Activated CD4-positive, CD25-positive, alpha-beta regulatory T cell treated with anti-CD3 and anti-CD28 coated beads, Interleukin-2, amount 50 U/mL, for 72 hours (primary cell): ENCODE measurements at regions not wholly inside any gene's neighbourhood (a gene's known extent, or its start where the extent isn't known, plus 50 kb on each side); places are given as distances from the start of the nearest gene placed in this dataset.
"Not testable (repeated sequence)": the region's sequence is repeated elsewhere in the genome, so short reads cannot be mapped to it uniquely, and the experiment has no call there.

Experiments used
- DNase-seq: peaks from one replicate; pipeline ENCODE4 v3.0.0; 2021

- DNase-seq = no peak
These were observed 100.5 kb upstream of the NECTIN3 start for GRCh38 chr3:110971010-110971601.

- DNase-seq = no peak
These were observed 98.2 kb upstream of the NECTIN3 start for GRCh38 chr3:110973263-110973895.

- DNase-seq = no peak
These were observed 96.7 kb upstream of the NECTIN3 start for GRCh38 chr3:110974902-110975301.

- DNase-seq = no peak
These were observed 87.0 kb upstream of the NECTIN3 start for GRCh38 chr3:110984456-110985250.

GRCh38 chr3:110989446-110989845, 82.2 kb upstream of the NECTIN3 start:
- DNase-seq = no peak

GRCh38 chr3:110995461-110996231, 76.0 kb upstream of the NECTIN3 start:
- no peak for DNase-seq

GRCh38 chr3:110998766-110999165, 72.8 kb upstream of the NECTIN3 start:
- not testable (repeated sequence) for DNase-seq

- DNase-seq = not testable (repeated sequence)
These were observed 65.1 kb upstream of the NECTIN3 start for GRCh38 chr3:111006485-111006884.

- DNase-seq = no peak
These were observed 59.0 kb upstream of the NECTIN3 start for GRCh38 chr3:111012388-111013248.
